Effector memory CD8-positive, alpha-beta T cell (primary cell): ENCODE measurements at regions not wholly inside any gene's neighbourhood (a gene's known extent, or its start where the extent isn't known, plus 50 kb on each side); places are given as distances from the start of the nearest gene placed in this dataset.

Experiments used
- ATAC-seq: fragments of 150-1000 bp; cut with Tn5 transposase; replicated peaks from 2 replicates; pipeline ENCODE4 v1.10.0; 2021; ENCODE audit warnings: mild to moderate bottlenecking, moderate library complexity
- DNase-seq, 3 experiments: peaks; one replicate each; pipeline ENCODE4 v3.0.0; 2021
- H3K27ac Mint-ChIP-seq, 2 donors: one replicate each; pipeline ENCODE4 v1.8.0; 2022; ENCODE audit warnings: mild to moderate bottlenecking in 2 of 2, mixed read lengths in 2 of 2, moderate library complexity in 2 of 2
- H3K27me3 Mint-ChIP-seq, 2 donors: one replicate each; pipeline ENCODE4 v1.8.0; 2022; ENCODE audit warnings: mixed read lengths in 2 of 2
- H3K36me3 Mint-ChIP-seq: one replicate; pipeline ENCODE4 v1.8.0; 2022; ENCODE audit warnings: mild to moderate bottlenecking, moderate library complexity, mixed read lengths; ENCODE audit not compliant: insufficient read depth
- H3K4me1 Mint-ChIP-seq, 2 donors: one replicate each; pipeline ENCODE4 v1.8.0; 2022; ENCODE audit warnings: low read depth in 2 of 2, mixed read lengths in 2 of 2
- H3K4me3 Mint-ChIP-seq, 2 donors: one replicate each; pipeline ENCODE4 v1.8.0; 2022; ENCODE audit warnings: mild to moderate bottlenecking in 2 of 2, mixed read lengths in 2 of 2, moderate library complexity in 2 of 2
- H3K9me3 Mint-ChIP-seq, 2 donors: one replicate each; pipeline ENCODE4 v1.8.0; 2022; ENCODE audit warnings: mixed read lengths in 2 of 2

GRCh38 chr1:5198328-5198727 is 543.9 kb downstream of the AJAP1 start:
- Mint-ChIP-seq H3K4me1 (peaks cover 0 to 1% of the 10 kb centered on the region in 2 donors), H3K4me3 (no peak overlapping the region), H3K27me3 (peaks cover 14 to 46% of the 10 kb centered on the region in 2 donors), H3K27ac (no peak overlapping the region), H3K9me3 (peaks cover 0 to 11% of the 10 kb centered on the region in 2 donors), H3K36me3 (no peaks in the 10 kb centered on the region)
- DNase-seq (no peak), ATAC-seq (no peak)

- no peaks in the 10 kb centered on the region for H3K9me3 Mint-ChIP-seq
- ATAC-seq = no peak
- H3K4me1 Mint-ChIP-seq = no peaks in the 10 kb centered on the region
- H3K27me3 Mint-ChIP-seq = peaks cover 0 to 10% of the 10 kb centered on the region in 2 donors
- no peak overlapping the region for H3K4me3 Mint-ChIP-seq
- H3K36me3 Mint-ChIP-seq = no peaks in the 10 kb centered on the region
- no peak for DNase-seq
- no peak overlapping the region for H3K27ac Mint-ChIP-seq
Observed at GRCh38 chr1:5191470-5191869, 537.1 kb downstream of the AJAP1 start.

- no peaks in the 10 kb centered on the region for H3K9me3 Mint-ChIP-seq
- no peak overlapping the region for H3K27ac Mint-ChIP-seq
- H3K4me1 Mint-ChIP-seq = no peaks in the 10 kb centered on the region
- H3K4me3 Mint-ChIP-seq = no peak overlapping the region
- no peaks in the 10 kb centered on the region for H3K36me3 Mint-ChIP-seq
- H3K27me3 Mint-ChIP-seq = peaks cover 7 to 8% of the 10 kb centered on the region in 2 donors
- ATAC-seq = no peak
- DNase-seq = no peak
Observed at GRCh38 chr1:5189384-5189783, 535.0 kb downstream of the AJAP1 start.

GRCh38 chr1:5165762-5166161 is 511.4 kb downstream of the AJAP1 start:
- H3K27me3 Mint-ChIP-seq = peaks cover 31 to 62% of the 10 kb centered on the region in 2 donors
- ATAC-seq (no peak), DNase-seq (no peak)
- no peaks in the 10 kb centered on the region for H3K36me3 Mint-ChIP-seq
- no peaks in the 10 kb centered on the region for H3K4me1 Mint-ChIP-seq
- H3K4me3 Mint-ChIP-seq = no peak overlapping the region
- H3K27ac Mint-ChIP-seq = no peak overlapping the region
- H3K9me3 Mint-ChIP-seq = peaks cover 0 to 6% of the 10 kb centered on the region in 2 donors

GRCh38 chr1:5164158-5164557 is 509.7 kb downstream of the AJAP1 start:
- no peak for DNase-seq
- Mint-ChIP-seq H3K36me3 (no peaks in the 10 kb centered on the region), H3K27ac (no peak overlapping the region), H3K27me3 (peaks cover 26 to 49% of the 10 kb centered on the region in 2 donors), H3K4me3 (no peak overlapping the region), H3K9me3 (no peaks in the 10 kb centered on the region), H3K4me1 (no peaks in the 10 kb centered on the region)
- ATAC-seq = no peak

GRCh38 chr1:5161372-5161771 is 507.0 kb downstream of the AJAP1 start:
- DNase-seq (no peak), ATAC-seq (no peak)
- Mint-ChIP-seq H3K4me3 (no peak overlapping the region), H3K27ac (no peak overlapping the region), H3K27me3 (peaks cover 27 to 52% of the 10 kb centered on the region in 2 donors), H3K4me1 (no peaks in the 10 kb centered on the region), H3K36me3 (no peaks in the 10 kb centered on the region), H3K9me3 (no peaks in the 10 kb centered on the region)

- no peak overlapping the region for H3K4me3 Mint-ChIP-seq
- no peak overlapping the region for H3K27ac Mint-ChIP-seq
- H3K36me3 Mint-ChIP-seq = no peaks in the 10 kb centered on the region
- no peaks in the 10 kb centered on the region for H3K4me1 Mint-ChIP-seq
- ATAC-seq (no peak), DNase-seq (no peak)
- peaks cover 21 to 46% of the 10 kb centered on the region in 2 donors for H3K27me3 Mint-ChIP-seq
- no peaks in the 10 kb centered on the region for H3K9me3 Mint-ChIP-seq
Observed at GRCh38 chr1:5157175-5157574, 502.8 kb downstream of the AJAP1 start.

- ATAC-seq = no peak
- Mint-ChIP-seq H3K9me3 (no peaks in the 10 kb centered on the region), H3K4me1 (no peaks in the 10 kb centered on the region), H3K36me3 (no peaks in the 10 kb centered on the region), H3K27me3 (peaks cover 21 to 43% of the 10 kb centered on the region in 2 donors), H3K4me3 (no peak overlapping the region), H3K27ac (no peak overlapping the region)
- DNase-seq = no peak
Observed at GRCh38 chr1:5156416-5157120, 502.2 kb downstream of the AJAP1 start.

- Mint-ChIP-seq H3K36me3 (no peaks in the 10 kb centered on the region), H3K27me3 (peaks cover 29 to 41% of the 10 kb centered on the region in 2 donors), H3K9me3 (no peaks in the 10 kb centered on the region), H3K27ac (no peak overlapping the region), H3K4me1 (no peaks in the 10 kb centered on the region), H3K4me3 (no peak overlapping the region)
- DNase-seq (no peak), ATAC-seq (no peak)
Observed at GRCh38 chr1:5151511-5151910, 497.1 kb downstream of the AJAP1 start.

- no peak overlapping the region for H3K4me3 Mint-ChIP-seq
- H3K36me3 Mint-ChIP-seq = no peaks in the 10 kb centered on the region
- ATAC-seq (no peak), DNase-seq (no peak)
- peaks cover 32 to 41% of the 10 kb centered on the region in 2 donors for H3K27me3 Mint-ChIP-seq
- H3K27ac Mint-ChIP-seq = no peak overlapping the region
- no peaks in the 10 kb centered on the region for H3K9me3 Mint-ChIP-seq
- H3K4me1 Mint-ChIP-seq = no peaks in the 10 kb centered on the region
Observed at GRCh38 chr1:5150191-5150590, 495.8 kb downstream of the AJAP1 start.

- H3K36me3 Mint-ChIP-seq = no peaks in the 10 kb centered on the region
- H3K27ac Mint-ChIP-seq = no peak overlapping the region
- H3K9me3 Mint-ChIP-seq = no peaks in the 10 kb centered on the region
- H3K4me1 Mint-ChIP-seq = no peaks in the 10 kb centered on the region
- no peak overlapping the region for H3K4me3 Mint-ChIP-seq
- ATAC-seq (no peak), DNase-seq (no peak)
- H3K27me3 Mint-ChIP-seq = peaks cover 47 to 57% of the 10 kb centered on the region in 2 donors
Observed at GRCh38 chr1:5147806-5148205, 493.4 kb downstream of the AJAP1 start.

- ATAC-seq = no peak
- H3K27ac Mint-ChIP-seq = no peak overlapping the region
- DNase-seq = no peak
- no peaks in the 10 kb centered on the region for H3K9me3 Mint-ChIP-seq
- H3K36me3 Mint-ChIP-seq = no peaks in the 10 kb centered on the region
- no peak overlapping the region for H3K4me3 Mint-ChIP-seq
- peaks cover 52 to 60% of the 10 kb centered on the region in 2 donors for H3K27me3 Mint-ChIP-seq
- no peaks in the 10 kb centered on the region for H3K4me1 Mint-ChIP-seq
Observed at GRCh38 chr1:5142389-5142788, 488.0 kb downstream of the AJAP1 start.

GRCh38 chr1:5141750-5142149 is 487.3 kb downstream of the AJAP1 start:
- Mint-ChIP-seq H3K27me3 (peaks cover 51 to 54% of the 10 kb centered on the region in 2 donors), H3K36me3 (no peaks in the 10 kb centered on the region), H3K27ac (no peak overlapping the region), H3K4me3 (no peak overlapping the region), H3K4me1 (no peaks in the 10 kb centered on the region), H3K9me3 (no peaks in the 10 kb centered on the region)
- no peak for ATAC-seq
- no peak for DNase-seq

- no peaks in the 10 kb centered on the region for H3K9me3 Mint-ChIP-seq
- peaks cover 49 to 52% of the 10 kb centered on the region in 2 donors for H3K27me3 Mint-ChIP-seq
- H3K27ac Mint-ChIP-seq = no peak overlapping the region
- ATAC-seq (no peak), DNase-seq (no peak)
- no peak overlapping the region for H3K4me3 Mint-ChIP-seq
- no peaks in the 10 kb centered on the region for H3K4me1 Mint-ChIP-seq
- no peaks in the 10 kb centered on the region for H3K36me3 Mint-ChIP-seq
Observed at GRCh38 chr1:5140962-5141361, 486.6 kb downstream of the AJAP1 start.
